GM12873 (cell line): ENCODE measurements at regions not wholly inside any gene's neighbourhood (a gene's known extent, or its start where the extent isn't known, plus 50 kb on each side); places are given as distances from the start of the nearest gene placed in this dataset.

Experiments
- TF ChIP-seq, protein P1 (sequence below): IDR thresholded peaks from 2 replicates; pipeline ENCODE4 v1.5.1; 2012; ENCODE audit warnings: low read depth, mild to moderate bottlenecking, moderate library complexity, low read length, control low read depth; ENCODE audit not compliant: insufficient read depth; ENCODE audit errors: missing control alignments

DNA sequence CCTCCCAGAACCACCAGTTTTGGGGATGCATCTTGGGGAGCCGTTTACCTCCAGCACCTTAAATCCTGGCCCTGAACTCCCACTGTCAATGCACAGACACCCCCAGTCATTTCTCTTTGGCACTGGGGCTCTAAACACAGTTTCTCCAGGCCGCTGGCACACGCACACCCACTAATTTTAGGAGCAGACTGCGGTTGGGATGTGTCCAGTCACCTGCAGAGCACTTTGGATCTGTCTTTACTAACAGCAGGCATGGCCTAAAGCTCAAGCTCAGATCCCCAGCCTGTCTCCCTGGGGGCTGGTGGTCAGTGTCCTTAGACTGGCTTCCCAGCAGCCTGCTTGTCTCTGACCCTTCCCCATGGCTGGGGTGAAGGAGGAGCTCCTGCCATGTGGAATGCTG, 49.9 kb downstream of the SYNE3 start:
- TF ChIP-seq, protein P1, sequence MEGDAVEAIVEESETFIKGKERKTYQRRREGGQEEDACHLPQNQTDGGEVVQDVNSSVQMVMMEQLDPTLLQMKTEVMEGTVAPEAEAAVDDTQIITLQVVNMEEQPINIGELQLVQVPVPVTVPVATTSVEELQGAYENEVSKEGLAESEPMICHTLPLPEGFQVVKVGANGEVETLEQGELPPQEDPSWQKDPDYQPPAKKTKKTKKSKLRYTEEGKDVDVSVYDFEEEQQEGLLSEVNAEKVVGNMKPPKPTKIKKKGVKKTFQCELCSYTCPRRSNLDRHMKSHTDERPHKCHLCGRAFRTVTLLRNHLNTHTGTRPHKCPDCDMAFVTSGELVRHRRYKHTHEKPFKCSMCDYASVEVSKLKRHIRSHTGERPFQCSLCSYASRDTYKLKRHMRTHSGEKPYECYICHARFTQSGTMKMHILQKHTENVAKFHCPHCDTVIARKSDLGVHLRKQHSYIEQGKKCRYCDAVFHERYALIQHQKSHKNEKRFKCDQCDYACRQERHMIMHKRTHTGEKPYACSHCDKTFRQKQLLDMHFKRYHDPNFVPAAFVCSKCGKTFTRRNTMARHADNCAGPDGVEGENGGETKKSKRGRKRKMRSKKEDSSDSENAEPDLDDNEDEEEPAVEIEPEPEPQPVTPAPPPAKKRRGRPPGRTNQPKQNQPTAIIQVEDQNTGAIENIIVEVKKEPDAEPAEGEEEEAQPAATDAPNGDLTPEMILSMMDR = no peak

DNA sequence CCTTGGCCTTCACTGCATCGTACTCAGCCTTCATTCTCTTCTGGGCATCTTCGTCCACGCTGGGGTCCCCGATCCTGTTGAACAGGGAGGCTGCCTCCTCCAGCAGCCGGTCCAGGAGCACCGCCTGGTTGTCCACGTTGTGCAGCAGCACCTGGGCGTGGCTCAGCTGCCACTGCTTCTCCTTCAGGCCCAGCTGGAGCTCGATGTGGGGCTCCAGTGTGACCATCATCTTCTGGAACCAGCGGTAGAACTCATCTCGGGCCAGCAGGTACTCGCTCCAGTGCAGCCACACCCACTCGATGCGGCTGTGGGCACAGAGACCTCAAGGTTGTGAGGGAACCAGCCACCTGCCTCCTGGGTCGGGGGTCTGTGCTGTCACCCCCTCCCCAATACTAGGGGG, 50.5 kb downstream of the SYNE3 start:
- TF ChIP-seq, protein P1 = no peak

DNA sequence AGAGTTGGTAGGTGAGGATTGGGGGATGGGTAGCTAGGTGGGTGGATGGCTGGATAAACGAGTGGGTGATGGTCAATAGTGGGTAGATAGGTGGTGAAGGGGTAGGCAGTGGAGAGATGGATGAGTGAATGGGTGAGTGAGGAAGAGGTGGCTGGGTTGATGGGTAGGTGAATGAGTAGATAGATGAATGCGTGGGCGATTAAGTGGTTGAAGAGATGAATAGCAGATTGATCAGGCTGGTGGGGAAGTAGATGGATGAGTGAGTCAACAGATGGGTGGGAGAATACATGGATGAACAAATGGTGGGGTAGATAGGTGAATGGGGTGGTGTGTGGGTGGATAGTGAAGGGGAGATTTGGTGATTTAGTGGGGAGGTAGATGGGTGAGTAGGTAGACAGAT, 51.1 kb downstream of the SYNE3 start:
- TF ChIP-seq, protein P1 = no peak

DNA sequence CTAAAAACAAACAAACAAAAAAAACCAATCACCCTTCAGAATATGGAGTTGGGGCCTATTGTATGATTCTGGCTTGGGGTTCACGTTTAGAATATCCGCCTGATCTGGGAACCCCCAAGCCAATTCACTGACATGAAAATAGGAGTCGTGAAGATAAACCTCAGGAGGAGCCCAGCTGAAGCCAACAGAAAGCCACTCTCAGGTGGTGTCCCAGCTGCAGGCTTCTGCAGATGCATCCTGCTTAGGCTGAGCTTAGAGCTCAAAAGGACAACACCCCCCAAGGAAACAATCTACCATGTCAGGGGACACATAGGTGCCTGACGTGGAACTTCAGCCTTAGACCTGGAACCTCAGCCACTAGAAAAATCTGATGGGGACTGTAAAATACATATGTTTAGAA, 51.9 kb downstream of the SYNE3 start:
- TF ChIP-seq, protein P1 = no peak

DNA sequence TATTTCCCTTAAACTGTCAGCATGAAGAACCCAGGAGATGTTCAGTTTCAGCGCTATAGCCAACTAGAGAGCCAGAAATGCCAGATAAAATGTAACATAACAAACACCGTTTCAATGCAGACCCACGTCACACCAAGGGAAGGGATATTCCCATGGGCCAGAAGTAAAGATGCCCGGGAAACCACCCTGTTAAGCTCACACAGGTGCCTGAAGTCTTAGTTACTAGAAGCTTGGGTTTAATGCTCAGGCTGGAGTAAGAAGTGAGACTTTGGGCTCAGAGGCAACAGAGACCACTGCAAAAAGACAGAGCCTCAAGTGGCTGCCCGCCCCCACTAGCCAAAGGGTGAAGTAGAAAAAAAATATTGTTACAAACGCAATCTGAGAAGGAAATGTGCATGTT, 52.3 kb downstream of the SYNE3 start:
- TF ChIP-seq, protein P1 = no peak

DNA sequence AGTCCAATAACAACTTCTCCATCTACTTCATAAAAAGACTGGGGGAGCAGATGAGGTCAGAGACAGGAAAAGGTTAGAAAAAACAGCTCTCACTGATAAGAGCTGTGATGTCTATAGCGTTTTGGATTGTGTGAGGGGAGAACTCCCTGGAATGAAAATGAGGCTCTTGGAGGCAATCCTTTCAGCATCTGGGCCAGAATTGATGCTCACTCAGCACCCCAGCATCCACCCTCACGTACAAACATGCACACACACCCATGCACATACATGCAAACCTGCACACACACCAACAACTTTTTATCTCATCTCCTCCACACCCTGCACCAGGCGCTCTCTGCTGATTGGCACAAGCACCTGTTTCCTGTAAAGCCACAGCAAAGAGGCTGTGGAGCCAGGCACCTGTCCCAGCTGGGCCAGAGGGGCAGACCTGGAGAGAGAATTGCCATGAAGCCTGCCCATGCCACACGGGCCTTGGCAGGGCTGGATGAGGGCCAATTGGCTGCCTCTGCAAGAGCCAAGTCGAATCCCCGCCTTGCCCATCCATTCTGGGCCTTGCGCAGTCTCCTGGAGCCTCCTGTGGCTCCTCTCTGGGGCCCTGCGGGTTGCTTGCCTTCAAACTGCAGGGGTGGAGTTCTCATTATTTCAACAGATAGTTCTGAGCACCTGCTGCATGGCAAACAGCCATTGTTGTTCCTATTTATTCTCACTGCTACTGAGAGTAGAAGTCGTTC, 53.1 kb downstream of the SYNE3 start:
- TF ChIP-seq, protein P1 = no peak

DNA sequence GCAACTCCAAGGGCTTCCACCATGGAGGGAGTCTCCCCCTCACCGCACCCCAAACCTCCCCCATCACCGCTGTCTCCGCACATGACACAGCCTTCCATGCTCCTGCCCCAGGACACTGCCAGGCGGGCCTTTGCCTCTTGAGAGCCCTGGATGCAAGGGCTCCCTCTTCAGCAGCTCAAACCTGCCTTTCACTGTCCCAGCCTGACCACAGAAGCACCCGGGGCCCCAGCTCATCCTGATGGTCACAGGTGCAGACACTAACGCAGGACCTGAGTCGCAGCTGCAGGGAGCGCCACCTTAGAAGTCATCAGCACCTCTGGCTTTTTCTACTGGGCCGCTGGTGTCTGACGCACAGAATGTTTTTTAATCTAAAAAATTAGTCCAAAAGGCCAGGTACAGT, 54.0 kb downstream of the SYNE3 start:
- TF ChIP-seq, protein P1 = no peak
